ENCODE measurements at regions not wholly inside any gene's neighbourhood (a gene's known extent, or its start where the extent isn't known, plus 50 kb on each side); places are given as distances from the start of the nearest gene placed in this dataset.

DNA sequence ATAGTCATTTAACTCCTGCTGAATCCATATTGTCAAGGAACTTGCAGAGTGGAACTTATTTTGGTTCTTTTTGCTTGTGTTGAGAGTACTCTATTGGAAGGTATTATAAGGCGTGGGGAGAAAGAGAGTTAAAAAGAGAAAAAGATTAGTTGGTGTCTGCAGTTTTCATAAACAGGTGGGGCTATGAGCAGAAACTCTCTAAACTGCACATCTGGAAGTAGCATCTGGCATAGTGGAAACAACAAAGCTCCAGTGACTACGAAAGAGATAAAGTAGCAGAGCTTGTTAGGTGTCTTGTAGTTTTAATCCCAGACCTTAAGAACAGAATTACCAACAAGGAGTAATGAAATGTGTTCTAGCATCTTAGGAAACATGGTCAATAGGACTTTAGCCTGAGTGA lies 148.8 kb upstream of the SGO1 start:
- no peak for TF ChIP-seq CTCF (conservative IDR thresholded peaks at IDR 0.05)
- TF ChIP-seq ZFX (IDR thresholded peaks at IDR 0.05), result no peak

Measured in C4-2B (cell line).